ENCODE measurements at regions not wholly inside any gene's neighbourhood (a gene's known extent, or its start where the extent isn't known, plus 50 kb on each side); places are given as distances from the start of the nearest gene placed in this dataset.

DNA sequence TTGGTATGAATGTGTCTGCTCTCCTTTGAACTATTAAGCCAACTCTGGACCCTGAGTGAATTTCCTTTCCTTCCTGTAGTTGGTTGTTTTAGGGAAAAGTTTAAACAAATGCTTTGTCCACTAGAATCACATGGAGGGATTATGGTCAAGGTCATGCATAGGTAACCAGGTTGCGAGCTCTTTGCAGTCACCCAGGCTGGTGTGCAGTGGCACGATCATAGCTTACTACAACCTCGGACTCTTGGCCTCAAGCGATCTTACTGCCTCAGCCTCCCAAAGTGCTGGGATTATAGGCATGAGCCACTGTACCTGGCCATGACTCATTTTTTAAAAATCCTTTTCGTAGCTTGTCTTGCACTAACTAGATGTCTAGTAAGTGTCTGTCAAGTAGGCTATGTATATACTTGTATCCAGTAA is 88.0 kb upstream of the SOX4 start:
- Histone ChIP-seq H3K4me3 (no peak overlapping the region), H3K27ac (no peak overlapping the region), H3K4me1 (replicated peaks in 1 of 2) (no peaks in the 10 kb centered on the region)
- no peak for ATAC-seq (replicated peaks in 6 of 8)
- in situ Hi-C loops (cut with MboI; ENCODE audit: low pct_unique_long_range_greater_than_20kb in 2 of 9, low sequenced_read_pairs in 9 of 9, unreplicated experiment in 9 of 9): no loop called here
- WGBS, 10 experiments: 21 to 100% (median 83%) methylated on average over 1 to 4 of the region's 5 CpGs; no CpG with 5 or more reads in 3 of the 10 experiments

DNA sequence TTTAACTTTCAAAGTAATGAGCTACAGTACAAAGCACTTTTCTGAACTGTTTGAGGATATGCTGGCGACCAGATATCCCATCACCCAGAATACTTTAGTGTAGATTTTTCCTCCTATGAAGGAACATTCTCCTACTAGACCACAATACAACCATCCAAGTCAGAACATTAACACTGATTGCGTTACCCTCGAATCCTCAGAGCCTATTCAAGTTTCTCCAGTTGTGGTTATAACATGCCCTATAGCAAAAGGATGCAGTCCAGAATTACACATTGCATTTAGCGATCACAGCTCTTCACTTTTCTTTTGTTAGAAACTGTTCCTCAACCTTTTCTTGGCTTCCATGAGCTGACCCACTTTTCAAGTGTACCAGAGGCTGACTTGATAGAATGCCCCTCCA is 87.4 kb upstream of the SOX4 start:
- H3K27ac ChIP-seq: no peak overlapping the region
- H3K4me3 ChIP-seq: no peak overlapping the region
- no peak for ATAC-seq (replicated peaks in 6 of 8)
- in situ Hi-C loops (cut with MboI; ENCODE audit: low pct_unique_long_range_greater_than_20kb in 2 of 9, low sequenced_read_pairs in 9 of 9, unreplicated experiment in 9 of 9): no loop called here
- H3K4me1 ChIP-seq (replicated peaks in 1 of 2): no peaks in the 10 kb centered on the region
- 11 to 100% (median 92%) methylated on average over 1 to 4 of the region's 4 CpGs; no CpG with 5 or more reads in 1 of the 10 experiments for WGBS, 10 experiments

DNA sequence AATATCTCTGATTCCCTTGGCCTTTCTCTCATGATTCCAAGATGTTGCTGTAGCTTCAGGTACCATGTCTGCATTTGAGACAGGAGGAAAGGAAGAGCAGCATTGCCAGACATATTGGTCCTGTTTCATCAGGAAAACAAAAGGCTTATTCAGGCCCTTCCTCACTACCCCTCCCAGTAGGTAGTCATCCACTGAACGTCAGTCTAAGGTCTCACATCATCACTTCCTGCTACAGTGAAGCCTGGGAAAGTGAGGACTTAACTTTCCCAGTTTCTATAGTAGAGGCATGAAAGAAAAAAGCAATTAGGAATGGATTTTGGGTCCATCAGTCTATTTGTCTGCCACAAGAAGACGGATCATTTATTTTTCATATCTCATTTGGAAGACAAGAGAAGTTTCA is 85.7 kb upstream of the SOX4 start:
- Histone ChIP-seq H3K27ac (no peak overlapping the region), H3K4me1 (replicated peaks in 1 of 2) (no peaks in the 10 kb centered on the region), H3K4me3 (no peak overlapping the region)
- WGBS, 10 experiments: 42 to 93% (median 90%) methylated on average over 2 of the region's 2 CpGs; no CpG with 5 or more reads in 3 of the 10 experiments
- in situ Hi-C loops (cut with MboI; ENCODE audit: low pct_unique_long_range_greater_than_20kb in 2 of 9, low sequenced_read_pairs in 9 of 9, unreplicated experiment in 9 of 9): no loop called here
- no peak for ATAC-seq (replicated peaks in 6 of 8)

DNA sequence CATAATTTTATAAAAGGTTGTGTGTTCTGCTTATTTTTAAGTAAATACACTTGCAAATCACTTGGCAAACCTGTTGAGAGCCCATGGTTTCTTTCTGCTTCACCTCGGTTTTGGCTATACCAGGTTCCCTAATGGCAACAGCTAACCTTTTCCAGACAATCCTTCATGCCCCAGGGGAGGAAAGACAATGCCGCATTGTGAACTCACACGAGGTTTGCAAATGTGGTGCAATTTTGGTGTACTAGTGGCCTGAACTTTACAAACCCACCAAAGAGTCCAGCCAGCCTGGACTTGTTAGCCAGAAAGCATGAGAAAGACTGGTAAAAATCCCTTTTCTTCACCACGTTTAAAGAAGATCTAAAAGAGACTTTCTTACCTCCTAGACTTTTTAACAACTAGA is 84.8 kb upstream of the SOX4 start:
- in situ Hi-C loops (cut with MboI; ENCODE audit: low pct_unique_long_range_greater_than_20kb in 2 of 9, low sequenced_read_pairs in 9 of 9, unreplicated experiment in 9 of 9): no loop called here
- no peak overlapping the region for H3K4me3 ChIP-seq
- ATAC-seq (replicated peaks in 6 of 8): no peak
- H3K4me1 ChIP-seq (replicated peaks in 1 of 2): no peaks in the 10 kb centered on the region
- 5 to 100% (median 73%) methylated on average over 1 to 4 of the region's 4 CpGs; no CpG with 5 or more reads in 1 of the 10 experiments for WGBS, 10 experiments
- H3K27ac ChIP-seq: no peak overlapping the region

DNA sequence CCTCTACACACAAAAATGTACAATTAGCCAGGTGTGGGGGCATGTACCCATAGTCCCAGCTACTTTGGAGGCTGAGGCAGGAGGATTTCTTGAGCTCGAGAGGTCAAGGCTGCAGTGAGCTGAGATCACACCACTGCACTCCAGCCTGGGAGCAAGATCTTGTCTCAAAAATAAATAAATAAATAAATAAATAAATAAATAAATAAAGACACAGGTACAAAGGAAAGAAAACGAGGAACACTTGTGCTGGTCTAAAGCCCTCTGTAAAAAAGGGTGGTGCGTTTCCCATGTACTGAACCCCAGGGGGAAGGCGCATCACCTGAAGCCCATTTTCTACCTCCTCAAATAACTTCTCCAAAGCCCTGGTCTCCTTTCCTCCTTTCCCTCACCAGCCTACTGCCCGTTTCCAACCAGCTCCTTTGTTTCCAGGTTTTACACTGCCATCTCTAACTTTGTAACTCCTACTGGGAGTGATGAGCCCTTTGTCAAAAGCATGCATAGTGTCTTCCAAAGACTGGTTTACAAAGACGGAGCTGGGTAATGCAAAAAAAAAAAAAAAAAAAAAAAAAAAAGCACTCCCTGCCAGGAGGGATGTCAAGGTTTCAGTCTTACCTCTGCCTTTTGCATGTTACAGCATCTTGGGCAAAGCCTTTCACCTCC is 81.5 kb upstream of the SOX4 start:
- Histone ChIP-seq H3K4me3 (no peak overlapping the region), H3K4me1 (replicated peaks in 1 of 2) (no peaks in the 10 kb centered on the region), H3K27ac (no peak overlapping the region)
- no peak for ATAC-seq (replicated peaks in 6 of 8)
- 55 to 100% (median 79%) methylated on average over 1 to 6 of the region's 6 CpGs for WGBS, 10 experiments
- in situ Hi-C loops (cut with MboI; ENCODE audit: low pct_unique_long_range_greater_than_20kb in 2 of 9, low sequenced_read_pairs in 9 of 9, unreplicated experiment in 9 of 9): no loop called here

DNA sequence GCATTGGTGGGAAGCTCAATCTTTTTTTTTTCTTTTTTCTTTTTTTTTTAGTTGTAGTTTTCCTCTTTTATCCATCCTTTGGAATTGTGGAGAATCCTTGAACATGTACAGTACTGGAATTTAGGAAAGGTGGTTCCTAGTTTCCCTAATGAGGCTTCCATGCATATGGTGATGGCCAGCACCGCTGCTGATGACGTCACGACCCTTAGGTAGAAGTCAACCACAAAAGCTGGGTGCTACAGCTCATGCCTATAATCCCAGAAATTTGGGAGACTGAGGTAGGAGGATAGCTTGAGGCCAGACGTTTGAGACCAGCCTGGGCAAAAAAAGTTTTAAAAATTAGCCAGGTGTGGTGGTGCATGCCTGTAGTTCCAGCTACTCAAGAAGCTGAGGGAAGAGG is 79.3 kb upstream of the SOX4 start:
- no peak for ATAC-seq (replicated peaks in 6 of 8)
- H3K4me3 ChIP-seq: no peak overlapping the region
- in situ Hi-C loops (cut with MboI; ENCODE audit: low pct_unique_long_range_greater_than_20kb in 2 of 9, low sequenced_read_pairs in 9 of 9, unreplicated experiment in 9 of 9): no loop called here
- no peaks in the 10 kb centered on the region for H3K4me1 ChIP-seq (replicated peaks in 1 of 2)
- no peak overlapping the region for H3K27ac ChIP-seq
- 53 to 92% (median 78%) methylated on average over 1 to 4 of the region's 4 CpGs; no CpG with 5 or more reads in 2 of the 10 experiments for WGBS, 10 experiments

DNA sequence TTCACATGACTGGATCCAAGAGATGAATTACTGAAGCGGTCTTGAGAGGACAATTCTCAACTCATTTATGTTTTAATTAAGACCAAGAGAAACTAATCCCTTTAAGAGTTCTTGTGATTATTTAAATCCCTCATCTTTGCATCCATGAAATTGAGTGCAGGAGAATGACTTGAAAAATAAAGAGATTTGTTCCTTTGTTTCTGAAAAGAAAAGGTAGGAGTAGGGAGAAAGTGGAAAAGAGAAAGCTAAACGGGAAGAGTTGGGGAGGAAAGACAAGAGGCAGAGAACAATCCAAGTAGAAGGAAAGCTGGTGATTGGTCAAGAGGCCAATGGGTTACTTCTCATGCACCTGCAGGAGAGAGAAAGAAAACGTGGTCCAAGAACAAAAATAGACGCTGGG is 75.2 kb upstream of the SOX4 start:
- Histone ChIP-seq H3K4me3 (no peak overlapping the region), H3K4me1 (replicated peaks in 1 of 2) (peaks cover 13 to 25% of the 10 kb centered on the region in 2 donors), H3K27ac (no peak overlapping the region)
- no peak for ATAC-seq (replicated peaks in 6 of 8)
- WGBS, 10 experiments: 61 to 88% (median 72%) methylated on average over 2 to 4 of the region's 4 CpGs; no CpG with 5 or more reads in 1 of the 10 experiments
- in situ Hi-C loops (cut with MboI; ENCODE audit: low pct_unique_long_range_greater_than_20kb in 2 of 9, low sequenced_read_pairs in 9 of 9, unreplicated experiment in 9 of 9): no loop called here

DNA sequence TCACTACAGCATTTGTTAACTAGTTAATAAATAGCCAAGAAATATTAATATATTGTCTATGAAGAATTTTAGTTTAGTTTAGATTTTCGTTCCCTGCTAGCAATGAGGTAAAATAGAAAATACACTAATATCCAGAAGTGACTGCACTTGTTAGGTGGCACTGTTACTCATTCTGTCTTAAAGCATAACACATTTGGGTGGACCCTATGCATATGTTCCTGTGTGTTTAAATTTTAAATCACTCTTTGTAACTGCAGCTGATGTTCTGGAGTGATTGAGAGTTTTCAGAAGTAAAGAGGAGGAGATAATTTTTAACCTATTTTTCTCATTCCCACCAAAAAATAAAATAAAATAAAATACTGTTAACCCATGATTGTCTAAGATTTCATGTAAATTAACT is 73.9 kb upstream of the SOX4 start:
- 8 to 100% (median 80%) methylated on average over 1 of the region's 1 CpG for WGBS, 10 experiments
- in situ Hi-C loops (cut with MboI; ENCODE audit: low pct_unique_long_range_greater_than_20kb in 2 of 9, low sequenced_read_pairs in 9 of 9, unreplicated experiment in 9 of 9): no loop called here

DNA sequence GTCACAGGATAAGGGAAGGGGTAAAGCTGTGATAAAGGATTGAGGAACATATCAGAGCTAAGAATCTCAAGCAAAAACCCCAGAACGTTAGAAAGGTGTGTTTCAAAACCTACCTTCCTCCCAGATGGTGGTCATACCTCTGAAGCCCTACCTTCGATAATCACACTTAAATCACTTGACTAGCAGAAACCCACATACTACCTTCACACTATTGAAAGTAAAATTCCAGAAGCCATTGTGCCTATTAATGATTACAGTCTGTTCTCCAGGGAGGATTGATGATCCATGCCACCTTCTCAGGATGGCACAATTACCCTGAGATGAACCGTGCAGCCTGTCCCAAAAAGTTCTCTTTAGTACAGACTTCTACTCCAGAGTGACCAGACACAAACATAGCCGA is 72.3 kb upstream of the SOX4 start:
- 20 to 94% (median 75%) methylated on average over 1 to 4 of the region's 4 CpGs; no CpG with 5 or more reads in 2 of the 10 experiments for WGBS, 10 experiments
- no peak for ATAC-seq (replicated peaks in 6 of 8)
- in situ Hi-C loops (cut with MboI; ENCODE audit: low pct_unique_long_range_greater_than_20kb in 2 of 9, low sequenced_read_pairs in 9 of 9, unreplicated experiment in 9 of 9): no loop called here
- Histone ChIP-seq H3K27ac (no peak overlapping the region), H3K4me1 (replicated peaks in 1 of 2) (peaks cover 19 to 36% of the 10 kb centered on the region in 2 donors), H3K4me3 (no peak overlapping the region)

More for the DNA sequence above, 73.9 kb upstream of the SOX4 start:
- H3K27ac ChIP-seq: no peak overlapping the region
- H3K4me3 ChIP-seq: no peak overlapping the region
- H3K4me1 ChIP-seq (replicated peaks in 1 of 2): peaks cover 19 to 36% of the 10 kb centered on the region in 2 donors
- peak in 3 of 8 experiments; percentile 63 to 94 (median 75) for ATAC-seq (replicated peaks in 6 of 8)

DNA sequence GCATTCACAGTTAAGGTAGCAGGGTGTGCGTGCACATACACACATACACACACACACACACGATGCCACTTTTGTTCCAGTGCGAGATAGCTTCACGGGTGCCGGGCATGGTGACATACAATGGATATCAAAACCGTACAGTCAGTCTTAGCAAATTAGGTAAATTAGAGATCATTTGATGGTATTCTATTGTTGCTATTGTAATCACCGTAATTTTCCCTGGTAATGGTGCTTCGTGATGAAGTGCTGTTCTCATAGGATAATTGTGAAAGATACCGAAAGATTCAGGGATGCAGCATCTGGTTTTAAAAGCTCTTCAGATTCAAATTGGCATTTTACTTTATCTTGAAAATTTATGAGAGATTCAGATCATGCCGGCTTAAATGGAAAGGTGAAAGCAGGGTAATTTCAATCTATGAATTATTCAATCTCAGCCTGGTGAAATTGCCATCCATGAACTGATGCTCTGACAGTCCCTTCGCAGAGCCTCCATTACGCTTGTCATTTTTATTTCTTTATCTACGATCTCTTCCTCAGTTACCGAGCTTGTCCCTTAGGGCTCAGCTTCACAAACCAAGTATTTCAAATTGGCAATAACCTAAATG is 71.3 kb upstream of the SOX4 start:
- in situ Hi-C loops (cut with MboI; ENCODE audit: low pct_unique_long_range_greater_than_20kb in 2 of 9, low sequenced_read_pairs in 9 of 9, unreplicated experiment in 9 of 9): no loop called here
- peak in 5 of 8 experiments; percentile 17 to 70 (median 22) for ATAC-seq (replicated peaks in 6 of 8)
- 65 to 88% (median 75%) methylated on average over 4 to 14 of the region's 14 CpGs for WGBS, 10 experiments
- Histone ChIP-seq H3K4me1 (replicated peaks in 1 of 2) (peaks cover 19 to 36% of the 10 kb centered on the region in 2 donors), H3K27ac (peak overlapping the region; percentile 40 to 84), H3K4me3 (no peak overlapping the region)

DNA sequence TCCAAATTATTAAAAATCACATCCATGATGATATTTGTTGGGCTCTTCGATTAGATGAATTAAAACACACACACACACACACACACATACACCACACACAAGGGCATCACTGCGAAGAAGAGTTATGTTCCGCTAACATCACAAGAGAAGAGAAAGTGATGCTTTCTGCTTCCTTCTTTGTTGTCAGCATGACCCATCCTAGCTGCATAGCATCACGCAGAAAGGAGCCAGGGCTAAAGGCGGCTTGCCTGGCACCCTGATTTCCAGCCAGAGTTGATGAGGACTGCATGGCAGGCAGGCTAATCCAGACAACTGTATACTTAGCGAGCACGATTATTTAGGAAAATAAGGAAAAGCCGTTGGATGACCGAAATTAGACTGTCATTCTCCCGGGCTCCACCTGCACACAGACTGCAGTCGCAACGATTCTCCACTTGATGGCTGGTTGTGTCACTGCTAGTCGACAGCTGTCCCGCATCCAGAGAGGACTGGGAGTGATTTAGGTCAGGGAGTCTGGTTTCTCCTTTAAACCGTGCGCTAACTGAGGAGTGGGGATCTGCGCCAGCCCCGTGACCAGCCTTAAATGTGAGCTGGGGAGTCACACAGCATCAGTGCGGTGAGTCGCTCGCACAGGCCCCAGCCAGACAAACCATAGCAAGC is 70.6 kb upstream of the SOX4 start:
- WGBS, 10 experiments: 68 to 100% (median 77%) methylated on average over 2 to 16 of the region's 21 CpGs; no CpG with 5 or more reads in 4 of the 10 experiments
- Histone ChIP-seq H3K4me1 (replicated peaks in 1 of 2) (peaks cover 19 to 36% of the 10 kb centered on the region in 2 donors), H3K27ac (peak overlapping the region; percentile 40 to 84), H3K4me3 (no peak overlapping the region)
- in situ Hi-C loops (cut with MboI; ENCODE audit: low pct_unique_long_range_greater_than_20kb in 2 of 9, low sequenced_read_pairs in 9 of 9, unreplicated experiment in 9 of 9): no loop called here
- ATAC-seq (replicated peaks in 6 of 8): peak in 6 of 8 experiments; percentile 53 to 80 (median 76)

DNA sequence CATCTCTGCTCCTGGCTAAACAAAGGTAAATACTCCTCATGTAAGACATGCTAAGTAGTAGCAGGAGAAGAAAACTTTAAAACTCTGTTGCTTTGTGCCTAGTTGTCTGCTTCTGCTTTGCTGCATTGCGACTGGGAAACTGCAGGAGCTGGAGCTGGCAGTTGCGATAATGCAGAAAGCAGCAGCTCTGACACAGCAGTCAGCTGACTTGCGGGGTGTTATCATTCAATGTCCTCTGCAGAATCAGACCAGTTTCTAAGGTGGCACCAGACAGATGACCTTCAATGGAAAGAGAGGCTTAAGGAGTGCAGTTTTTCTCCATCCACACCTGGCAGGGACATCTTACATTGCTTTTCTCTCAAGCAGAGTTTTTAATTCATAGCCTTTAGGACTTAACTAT is 69.9 kb upstream of the SOX4 start:
- in situ Hi-C loops (cut with MboI; ENCODE audit: low pct_unique_long_range_greater_than_20kb in 2 of 9, low sequenced_read_pairs in 9 of 9, unreplicated experiment in 9 of 9): no loop called here
- WGBS, 10 experiments: 21 to 92% (median 70%) methylated on average over 1 to 2 of the region's 3 CpGs; no CpG with 5 or more reads in 5 of the 10 experiments

DNA sequence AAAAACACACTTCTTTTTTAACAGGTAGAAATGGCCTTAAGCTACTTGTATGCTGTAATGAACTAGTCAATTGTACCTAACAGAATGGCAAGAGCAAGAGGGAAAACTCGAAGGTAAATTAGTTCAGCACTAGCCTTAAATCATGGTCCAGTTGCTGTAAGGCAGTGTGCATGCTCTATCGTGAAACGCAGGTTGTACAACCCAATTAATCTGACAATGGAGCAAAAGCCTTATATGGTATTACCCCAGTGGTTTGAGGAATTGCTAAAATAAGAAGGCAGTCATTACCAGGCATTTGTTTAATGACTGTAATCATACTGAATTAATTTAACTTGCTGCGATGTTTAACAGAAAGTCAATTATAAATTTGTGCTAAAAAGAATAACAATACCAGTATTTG is 69.3 kb upstream of the SOX4 start:
- 14 to 100% (median 67%) methylated on average over 1 to 4 of the region's 4 CpGs for WGBS, 10 experiments
- ATAC-seq (replicated peaks in 6 of 8): no peak
- Histone ChIP-seq H3K27ac (no peak overlapping the region), H3K4me1 (replicated peaks in 1 of 2) (peaks cover 19 to 36% of the 10 kb centered on the region in 2 donors), H3K4me3 (no peak overlapping the region)
- in situ Hi-C loops (cut with MboI; ENCODE audit: low pct_unique_long_range_greater_than_20kb in 2 of 9, low sequenced_read_pairs in 9 of 9, unreplicated experiment in 9 of 9): no loop called here

More for the DNA sequence above, 69.9 kb upstream of the SOX4 start:
- Histone ChIP-seq H3K4me1 (replicated peaks in 1 of 2) (peaks cover 19 to 36% of the 10 kb centered on the region in 2 donors), H3K4me3 (no peak overlapping the region), H3K27ac (peak overlapping the region in 1 of 2 donors; percentile 84)
- ATAC-seq (replicated peaks in 6 of 8): peak in 5 of 8 experiments; percentile 66 to 78 (median 70)
